HG02588 (cell line): ENCODE measurements at regions not wholly inside any gene's neighbourhood (a gene's known extent, or its start where the extent isn't known, plus 50 kb on each side); places are given as distances from the start of the nearest gene placed in this dataset.

Source experiments
- ATAC-seq: cut with Tn5 transposase; IDR thresholded peaks from one replicate; pipeline ENCODE4 v1.9.1; 2021; ENCODE audit warnings: mild to moderate bottlenecking, moderate library complexity; ENCODE audit not compliant: unreplicated experiment

DNA sequence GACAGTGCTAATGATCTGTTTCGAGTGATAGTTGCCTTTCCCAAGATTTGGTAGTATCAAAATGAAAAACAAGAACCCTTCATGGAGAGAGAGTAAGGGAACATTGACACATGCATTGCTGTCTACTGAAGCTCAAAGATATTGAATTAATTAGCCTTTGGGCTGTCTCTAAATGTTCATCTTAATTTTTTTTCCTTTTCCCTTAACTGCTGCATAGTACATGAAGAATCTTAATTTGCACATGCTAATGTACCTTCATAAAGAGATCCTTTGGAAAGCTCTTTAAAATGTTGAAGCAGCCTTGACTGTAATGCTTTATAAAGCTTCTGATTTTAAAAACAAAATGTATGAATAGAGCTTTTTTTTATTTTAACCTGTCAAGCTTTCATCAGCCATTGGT lies 452.2 kb downstream of the TUSC7 start:
- ATAC-seq, result no peak

DNA sequence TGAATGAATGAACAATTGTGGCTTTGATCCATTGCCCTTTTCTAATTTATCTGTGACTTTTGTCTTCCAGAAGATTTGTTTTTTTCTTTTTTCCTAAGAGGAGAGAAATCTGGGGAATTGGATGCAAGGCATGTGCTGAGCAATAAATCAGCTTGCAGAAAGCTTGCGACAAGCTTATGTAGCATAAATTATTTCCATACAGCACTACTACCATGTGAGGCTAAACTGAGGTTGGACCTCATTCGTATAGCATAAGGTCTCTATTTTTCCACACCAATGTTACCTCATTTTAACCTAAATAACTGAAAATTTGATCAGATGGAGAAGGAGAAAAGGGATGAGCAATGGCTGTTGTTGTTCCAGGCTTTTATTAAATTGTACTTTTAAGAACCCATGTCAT lies 455.6 kb downstream of the TUSC7 start:
- no peak for ATAC-seq

GRCh38 chr3:117165601-117166051 lies 456.0 kb downstream of the TUSC7 start:
- no peak for ATAC-seq

GRCh38 chr3:117168896-117169295 lies 459.3 kb downstream of the TUSC7 start:
- no peak for ATAC-seq

- no peak for ATAC-seq
Observed at GRCh38 chr3:117170094-117170493, 460.5 kb downstream of the TUSC7 start.

DNA sequence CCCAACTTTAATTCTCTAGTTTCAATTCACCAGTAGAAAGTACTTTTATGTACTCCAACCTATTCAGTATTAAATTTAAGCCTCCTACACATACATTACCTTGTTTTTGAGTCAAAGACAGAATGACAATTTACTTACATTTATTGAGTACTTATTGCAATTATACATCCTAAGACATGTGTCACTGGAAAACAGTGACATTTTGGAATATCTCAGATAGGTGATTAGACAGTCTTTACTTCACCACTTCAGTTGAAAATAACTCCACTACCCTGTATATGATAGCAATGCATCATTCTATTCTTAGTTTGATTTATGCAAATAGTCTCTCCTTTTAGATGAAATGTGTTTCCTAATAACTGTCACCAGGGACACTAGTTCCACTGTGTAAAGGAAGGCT lies 461.5 kb downstream of the TUSC7 start:
- ATAC-seq, result no peak

DNA sequence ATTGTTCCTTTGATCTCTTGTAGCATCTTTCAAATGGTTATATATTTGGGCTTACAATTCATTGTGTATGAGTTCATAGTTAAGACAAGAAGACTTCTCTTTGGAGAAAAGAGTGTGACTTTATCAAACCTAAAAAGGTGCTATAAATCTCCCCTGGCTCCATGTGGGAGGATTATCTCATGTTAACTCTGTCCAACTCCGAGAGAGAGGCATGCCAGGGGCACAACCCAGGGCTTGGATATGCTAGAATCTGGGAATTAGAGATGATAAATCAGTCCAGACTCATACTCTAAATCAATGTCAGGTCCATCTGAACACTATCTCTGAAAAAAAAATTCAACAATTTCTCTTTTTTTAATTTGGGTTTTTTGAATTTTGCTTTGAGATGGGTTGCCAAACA lies 462.8 kb downstream of the TUSC7 start:
- no peak for ATAC-seq

DNA sequence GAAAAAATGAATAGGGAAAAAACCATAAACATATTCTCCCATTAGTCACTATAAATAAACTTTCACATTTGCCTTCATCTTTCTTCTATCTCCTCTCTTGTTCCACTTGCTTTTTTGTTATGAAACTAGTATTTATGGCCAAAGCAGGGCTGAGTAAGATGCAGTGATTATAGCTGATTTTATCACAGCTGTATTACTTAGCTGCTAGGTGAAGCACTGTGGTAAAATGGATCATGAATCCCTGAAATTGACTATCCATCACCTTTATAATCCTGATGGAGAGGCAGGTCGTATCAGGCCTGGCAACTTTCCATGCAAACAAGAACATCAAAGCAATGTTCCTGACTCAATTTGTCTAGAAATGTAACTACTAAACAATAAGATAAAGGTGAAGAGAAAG lies 471.6 kb downstream of the TUSC7 start:
- ATAC-seq, result no peak

- no peak for ATAC-seq
Observed at GRCh38 chr3:117184574-117184973, 475.0 kb downstream of the TUSC7 start.

GRCh38 chr3:117191245-117191644 lies 481.7 kb downstream of the TUSC7 start:
- no peak for ATAC-seq

- no peak for ATAC-seq
Observed at GRCh38 chr3:117192888-117193287, 483.3 kb downstream of the TUSC7 start.

DNA sequence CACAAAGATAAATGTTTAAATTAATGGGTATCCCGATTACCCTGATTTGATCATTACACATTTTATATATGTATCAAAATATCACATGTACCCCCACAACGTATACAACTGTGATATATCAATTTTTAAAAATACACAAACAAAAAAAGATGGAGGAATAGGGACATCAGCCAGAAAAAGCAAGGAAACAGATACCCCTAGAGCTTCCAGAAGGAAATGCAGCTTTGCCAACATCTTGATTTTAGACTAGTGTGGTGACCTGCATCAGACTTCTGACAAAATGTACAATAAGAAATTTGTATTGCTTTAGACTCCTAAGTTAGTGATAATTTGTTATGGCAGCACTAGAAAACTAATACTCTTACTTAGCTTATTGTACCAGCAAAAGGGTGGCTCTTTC lies 483.8 kb downstream of the TUSC7 start:
- no peak for ATAC-seq

GRCh38 chr3:117195034-117195433 lies 485.5 kb downstream of the TUSC7 start:
- no peak for ATAC-seq

DNA sequence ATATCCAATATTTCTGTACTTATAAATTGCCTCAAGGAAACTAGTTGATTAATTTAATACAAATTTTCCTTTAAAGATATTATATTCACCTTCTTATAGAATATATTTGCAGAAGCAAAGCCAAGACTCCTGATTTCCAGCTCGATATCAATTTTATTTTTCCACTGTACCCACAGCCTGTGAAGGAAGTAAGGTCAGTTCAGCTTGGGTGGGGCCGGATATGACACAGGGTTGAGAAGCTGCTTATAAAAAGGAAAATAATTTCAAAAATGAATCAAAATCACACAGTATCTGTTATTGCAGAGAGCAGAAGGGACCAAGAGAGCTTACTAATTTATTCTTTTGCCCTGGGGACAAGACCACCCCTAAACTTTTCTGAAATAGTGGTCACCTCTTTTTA lies 491.4 kb downstream of the TUSC7 start:
- ATAC-seq, result no peak

- ATAC-seq, result no peak
Observed at GRCh38 chr3:117201901-117202774, 492.6 kb downstream of the TUSC7 start.

GRCh38 chr3:117217355-117217754 lies 507.8 kb downstream of the TUSC7 start:
- no peak for ATAC-seq

DNA sequence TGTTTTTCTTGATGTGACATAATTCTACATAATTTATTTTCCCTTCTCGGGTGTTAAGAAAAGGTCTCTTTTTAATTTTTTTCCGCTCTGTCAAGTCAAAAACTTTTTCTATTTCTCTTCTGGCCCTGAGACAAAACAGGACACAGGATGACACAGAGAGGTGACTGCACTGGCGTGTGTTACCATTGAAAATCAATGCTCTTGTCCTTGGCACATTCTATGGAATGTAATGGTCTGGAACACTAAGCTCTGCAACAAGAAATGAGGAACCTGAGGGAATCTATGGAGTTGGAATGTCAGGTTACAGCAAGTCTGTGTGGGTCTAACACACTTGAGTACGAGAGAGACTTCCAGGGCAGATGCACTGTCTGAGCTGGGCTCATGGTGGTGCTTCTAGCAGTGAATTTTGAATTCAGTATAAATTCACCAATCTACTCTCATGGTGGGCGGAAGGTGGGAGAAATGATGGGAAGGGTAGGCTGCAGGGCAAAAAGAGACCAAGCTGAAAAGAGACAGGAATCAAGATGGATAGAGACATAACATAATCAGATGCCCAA lies 508.3 kb downstream of the TUSC7 start:
- ATAC-seq, result no peak

DNA sequence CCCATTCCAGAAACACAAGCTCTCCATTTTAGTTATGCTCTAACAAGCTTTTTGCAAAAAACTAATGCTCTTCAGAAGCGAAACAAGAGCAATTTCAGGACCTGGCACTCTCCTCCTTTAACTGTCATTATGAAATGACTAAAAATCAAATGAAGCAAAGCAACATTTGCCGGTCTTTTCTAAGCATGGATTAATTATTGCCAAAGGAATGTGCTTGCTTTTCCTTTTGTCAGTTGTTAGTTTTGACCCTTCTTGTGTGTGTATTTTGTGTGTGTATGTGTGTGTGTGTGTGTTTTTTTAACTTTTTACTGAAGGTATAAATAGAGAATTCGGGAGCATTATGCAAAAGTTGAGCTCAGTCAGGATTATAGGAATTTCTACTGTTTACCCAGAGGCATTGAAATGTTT lies 509.1 kb downstream of the TUSC7 start:
- no peak for ATAC-seq

- no peak for ATAC-seq
Observed at GRCh38 chr3:117219296-117219695, 509.7 kb downstream of the TUSC7 start.

DNA sequence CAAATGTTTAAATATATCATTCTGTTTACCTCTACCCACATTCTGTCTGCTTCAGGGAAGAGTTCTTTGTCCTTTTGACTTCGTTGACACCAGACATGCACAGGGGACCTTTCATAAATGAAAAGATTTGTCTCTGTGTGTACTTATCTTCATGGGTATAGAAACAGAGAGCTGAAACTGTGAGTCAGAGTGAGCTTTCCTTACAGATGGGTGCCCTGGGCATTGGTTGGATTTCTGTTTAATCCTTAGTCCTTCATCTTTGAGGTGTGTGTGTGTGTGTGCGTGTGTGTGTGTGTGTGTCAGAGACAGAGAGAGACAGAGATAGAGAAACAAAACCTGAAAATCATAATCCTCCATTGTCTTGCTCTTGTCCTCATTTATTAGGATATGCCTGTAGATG lies 517.4 kb downstream of the TUSC7 start:
- ATAC-seq, result no peak

GRCh38 chr3:117228466-117228865 lies 518.9 kb downstream of the TUSC7 start:
- no peak for ATAC-seq

GRCh38 chr3:117230924-117231323 lies 521.3 kb downstream of the TUSC7 start:
- no peak for ATAC-seq

- no peak for ATAC-seq
Observed at GRCh38 chr3:117234331-117234730, 524.8 kb downstream of the TUSC7 start.
